Sigmoid colon (tissue), 4 donors: ENCODE measurements at regions not wholly inside any gene's neighbourhood (a gene's known extent, or its start where the extent isn't known, plus 50 kb on each side); places are given as distances from the start of the nearest gene placed in this dataset.
"Not testable (repeated sequence)": the region's sequence is repeated elsewhere in the genome, so short reads cannot be mapped to it uniquely, and the experiment has no call there.

Experiments
- EP300 ChIP-seq, 4 donors: sonication (generic); formaldehyde crosslinking; IDR thresholded peaks; one replicate each; pipeline ENCODE4 v1.6.1; 2017; ENCODE audit warnings: antibody characterized with exemption in 4 of 4
- POLR2A ChIP-seq, 2 donors: fragments of 450-650 bp; IDR thresholded peaks; one replicate each; pipeline ENCODE4 v1.6.1; 2016; ENCODE audit warnings: antibody characterized with exemption in 2 of 2, mild to moderate bottlenecking in 2 of 2, moderate library complexity in 2 of 2
- TF ChIP-seq, protein P1 (sequence below), 4 experiments: fragments of 450-650 bp in 3 of 4; fragments of 200-600 bp in 1 of 4; IDR thresholded peaks; one replicate each; pipeline ENCODE4 v1.5.1; 2016 to 2019; ENCODE audit warnings: antibody characterized with exemption in 4 of 4, mild to moderate bottlenecking in 3 of 4, moderate library complexity in 2 of 4

DNA sequence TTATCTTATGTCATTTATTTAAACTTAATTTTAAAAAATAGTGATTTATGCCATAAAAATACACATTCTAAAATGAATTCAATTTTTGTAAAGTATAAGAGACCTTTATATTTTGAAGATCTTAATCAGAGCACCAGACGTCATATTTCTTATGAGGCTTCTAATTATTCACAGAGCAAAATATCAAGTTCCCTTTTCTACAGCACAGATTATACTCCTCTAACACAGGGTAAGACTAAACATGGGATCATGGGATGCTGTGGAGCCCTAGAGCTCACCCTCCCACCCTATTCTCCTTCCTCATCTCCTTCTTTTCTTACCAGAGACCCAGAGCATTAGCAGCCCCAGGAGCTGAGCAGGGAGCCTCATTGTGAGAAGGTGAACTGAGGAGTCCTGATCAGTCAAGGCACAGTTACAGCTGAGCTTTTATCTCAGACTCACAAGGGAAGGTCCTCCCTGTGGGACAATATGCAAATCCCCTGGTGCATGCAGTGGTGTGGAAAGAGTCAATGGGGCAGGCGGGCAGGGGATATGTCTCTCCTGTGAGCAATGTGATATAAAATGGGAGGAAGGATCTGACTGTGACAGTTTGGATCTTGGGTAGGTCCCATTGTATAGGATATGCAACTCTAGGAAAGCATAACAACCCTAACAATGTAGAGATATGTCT is 530.7 kb downstream of the RPIA start:
- not testable (repeated sequence) for TF ChIP-seq POLR2A, EP300 (IDR thresholded peaks at IDR 0.05)
- TF ChIP-seq, protein P1, sequence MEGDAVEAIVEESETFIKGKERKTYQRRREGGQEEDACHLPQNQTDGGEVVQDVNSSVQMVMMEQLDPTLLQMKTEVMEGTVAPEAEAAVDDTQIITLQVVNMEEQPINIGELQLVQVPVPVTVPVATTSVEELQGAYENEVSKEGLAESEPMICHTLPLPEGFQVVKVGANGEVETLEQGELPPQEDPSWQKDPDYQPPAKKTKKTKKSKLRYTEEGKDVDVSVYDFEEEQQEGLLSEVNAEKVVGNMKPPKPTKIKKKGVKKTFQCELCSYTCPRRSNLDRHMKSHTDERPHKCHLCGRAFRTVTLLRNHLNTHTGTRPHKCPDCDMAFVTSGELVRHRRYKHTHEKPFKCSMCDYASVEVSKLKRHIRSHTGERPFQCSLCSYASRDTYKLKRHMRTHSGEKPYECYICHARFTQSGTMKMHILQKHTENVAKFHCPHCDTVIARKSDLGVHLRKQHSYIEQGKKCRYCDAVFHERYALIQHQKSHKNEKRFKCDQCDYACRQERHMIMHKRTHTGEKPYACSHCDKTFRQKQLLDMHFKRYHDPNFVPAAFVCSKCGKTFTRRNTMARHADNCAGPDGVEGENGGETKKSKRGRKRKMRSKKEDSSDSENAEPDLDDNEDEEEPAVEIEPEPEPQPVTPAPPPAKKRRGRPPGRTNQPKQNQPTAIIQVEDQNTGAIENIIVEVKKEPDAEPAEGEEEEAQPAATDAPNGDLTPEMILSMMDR (IDR thresholded peaks at IDR 0.05): not testable (repeated sequence)
